ENCODE measurements at regions not wholly inside any gene's neighbourhood (a gene's known extent, or its start where the extent isn't known, plus 50 kb on each side); places are given as distances from the start of the nearest gene placed in this dataset.

GRCh38 chr11:119876841-119877240 lies 147.8 kb upstream of the NECTIN1 start:
- no peak for DNase-seq

- no peak for DNase-seq
These were observed 147.0 kb upstream of the NECTIN1 start for GRCh38 chr11:119875841-119876600.

- DNase-seq = no peak
These were observed 145.7 kb upstream of the NECTIN1 start for GRCh38 chr11:119874660-119875238.

- DNase-seq = no peak
These were observed 144.9 kb upstream of the NECTIN1 start for GRCh38 chr11:119873761-119874421.

GRCh38 chr11:119872611-119873310 lies 143.8 kb upstream of the NECTIN1 start:
- DNase-seq = no peak

- no peak for DNase-seq
These were observed 136.7 kb upstream of the NECTIN1 start for GRCh38 chr11:119865661-119866156.

GRCh38 chr11:119864836-119865235 lies 135.8 kb upstream of the NECTIN1 start:
- DNase-seq = no peak

- DNase-seq = peak; percentile 25
These were observed 135.0 kb upstream of the NECTIN1 start for GRCh38 chr11:119863851-119864601.

GRCh38 chr11:119863236-119863635 lies 134.2 kb upstream of the NECTIN1 start:
- DNase-seq = no peak

- DNase-seq = no peak
These were observed 132.2 kb upstream of the NECTIN1 start for GRCh38 chr11:119861160-119861559.

GRCh38 chr11:119860561-119861094 lies 131.6 kb upstream of the NECTIN1 start:
- DNase-seq = no peak

- no peak for DNase-seq
These were observed 130.7 kb upstream of the NECTIN1 start for GRCh38 chr11:119859684-119860083.

- peak; percentile 33 for DNase-seq
These were observed 129.3 kb upstream of the NECTIN1 start for GRCh38 chr11:119858288-119858687.

GRCh38 chr11:119856681-119857485 lies 127.9 kb upstream of the NECTIN1 start:
- no peak for DNase-seq

GRCh38 chr11:119855066-119855465 lies 126.1 kb upstream of the NECTIN1 start:
- no peak for DNase-seq

- peak; percentile 5 for DNase-seq
These were observed 125.5 kb upstream of the NECTIN1 start for GRCh38 chr11:119854521-119854920.

GRCh38 chr11:119853581-119854360 lies 124.8 kb upstream of the NECTIN1 start:
- DNase-seq = no peak

- no peak for DNase-seq
These were observed 123.7 kb upstream of the NECTIN1 start for GRCh38 chr11:119852741-119853140.

GRCh38 chr11:119850822-119851409 lies 121.9 kb upstream of the NECTIN1 start:
- DNase-seq = no peak

- DNase-seq = no peak
These were observed 120.9 kb upstream of the NECTIN1 start for GRCh38 chr11:119849872-119850271.

All from RPMI8226 (cell line).